CD4-positive, alpha-beta T cell treated with Interferon gamma for 1 hour (primary cell): ENCODE measurements at regions not wholly inside any gene's neighbourhood (a gene's known extent, or its start where the extent isn't known, plus 50 kb on each side); places are given as distances from the start of the nearest gene placed in this dataset.
"Not testable (repeated sequence)": the region's sequence is repeated elsewhere in the genome, so short reads cannot be mapped to it uniquely, and the experiment has no call there.

ENCODE experiments used
- DNase-seq: peaks from one replicate; pipeline ENCODE4 v3.0.0-alpha.2; 2020

DNA sequence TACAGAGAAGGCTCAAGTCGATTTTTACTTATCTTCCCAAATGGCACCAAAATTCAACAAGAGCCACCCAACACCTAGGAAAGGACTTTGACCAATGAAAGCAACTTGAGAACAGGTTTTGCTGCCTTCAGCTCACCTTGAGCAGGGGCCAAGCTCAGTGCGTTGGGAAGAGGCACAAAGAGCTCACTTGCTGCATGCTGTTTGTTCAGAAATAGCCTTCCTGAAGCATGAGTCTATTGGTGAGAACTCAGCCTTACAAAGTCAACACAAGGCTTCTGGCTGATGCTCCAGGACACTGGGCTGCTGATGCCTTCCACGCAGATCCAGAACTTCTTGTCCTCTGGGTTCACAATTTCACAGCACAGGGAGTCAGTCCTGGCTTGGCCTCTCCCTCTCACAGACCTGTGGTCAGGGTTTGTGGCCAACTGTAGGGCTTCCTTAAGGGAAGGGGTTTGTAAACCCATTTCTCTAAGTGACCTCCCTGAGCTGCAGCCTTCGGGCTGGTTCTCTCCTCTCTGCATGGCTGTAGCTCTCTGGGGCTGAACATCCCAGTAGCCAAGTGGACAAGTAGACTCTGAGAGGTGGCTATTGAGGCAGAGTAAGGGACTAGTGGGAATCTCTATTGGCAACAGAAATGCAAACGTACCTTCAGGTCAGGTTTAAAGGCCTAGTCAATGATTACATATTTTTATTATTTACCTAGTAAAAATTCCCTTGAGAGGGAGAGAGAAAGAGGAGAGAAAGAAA is 124.7 kb upstream of the GATA6 start:
- no peak for DNase-seq

DNA sequence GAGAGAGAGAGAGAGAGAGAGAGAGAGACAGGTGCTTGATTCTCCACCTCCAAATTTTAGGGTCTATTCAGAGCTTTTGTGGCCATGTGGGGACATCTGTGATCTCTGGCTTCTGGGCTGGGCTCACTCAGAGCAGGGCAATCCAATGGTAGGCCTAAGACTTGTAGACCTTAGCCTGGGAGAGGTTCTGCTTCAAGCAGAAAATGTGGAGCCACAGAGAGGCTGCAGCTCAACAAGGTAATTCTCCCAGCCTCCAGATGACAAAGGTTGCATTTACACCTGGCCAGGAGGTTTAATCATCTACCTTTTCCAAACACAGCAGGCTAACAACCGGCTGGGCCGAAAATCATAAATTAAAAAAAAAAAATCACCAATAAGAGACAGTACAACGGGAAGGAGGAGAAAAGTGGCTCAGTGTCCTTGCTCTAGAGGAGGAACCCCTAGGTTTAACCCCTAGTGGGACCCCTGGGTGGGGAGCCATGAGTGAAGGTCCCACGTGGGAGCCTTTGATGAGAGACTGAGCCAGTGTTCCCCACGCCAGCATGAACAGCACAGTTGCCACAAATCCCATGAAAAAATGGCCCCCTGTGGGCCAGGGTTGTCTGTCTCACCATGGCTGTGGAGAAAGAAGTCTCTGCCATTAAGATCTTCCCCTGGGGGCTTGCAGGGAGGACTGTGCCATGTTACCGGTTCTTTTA is 124.0 kb upstream of the GATA6 start:
- DNase-seq: no peak

DNA sequence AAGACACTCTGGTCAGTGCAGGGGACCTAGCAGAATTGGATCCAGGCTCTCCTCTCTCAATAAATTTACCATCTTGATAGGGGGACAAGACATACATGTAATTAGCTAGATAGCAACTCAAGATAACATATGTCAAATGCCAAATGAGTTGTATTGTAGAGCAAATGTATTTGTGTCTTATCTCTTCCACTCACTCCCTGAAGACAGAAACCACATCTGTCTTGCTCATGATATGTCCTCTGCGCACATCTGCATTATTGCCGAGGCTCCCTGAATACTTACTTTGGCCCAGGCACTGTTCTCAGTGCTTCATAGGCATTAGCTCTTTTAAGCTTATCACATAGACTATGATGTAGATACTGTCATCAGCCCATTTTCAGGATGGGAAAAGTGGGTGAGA is 122.9 kb upstream of the GATA6 start:
- DNase-seq: no peak

DNA sequence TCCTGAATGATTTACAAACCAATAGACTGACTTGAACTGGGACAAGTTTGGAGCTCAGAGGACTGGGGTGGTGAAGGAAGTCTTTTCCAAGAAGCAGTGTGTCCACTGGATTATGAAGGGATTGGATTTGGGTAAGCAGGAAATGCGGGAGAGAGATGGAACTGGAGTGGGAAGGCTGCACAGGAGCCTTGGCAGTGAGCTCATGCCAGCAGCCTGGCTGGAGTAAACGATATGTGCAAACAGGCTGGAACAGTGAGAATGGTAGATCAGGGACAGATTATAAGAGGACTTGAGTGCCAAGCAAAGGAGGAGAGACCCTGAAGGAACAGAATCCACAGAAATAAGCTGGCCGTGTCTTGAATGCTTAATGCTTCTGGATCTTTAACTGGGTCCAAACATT is 121.9 kb upstream of the GATA6 start:
- no peak for DNase-seq

DNA sequence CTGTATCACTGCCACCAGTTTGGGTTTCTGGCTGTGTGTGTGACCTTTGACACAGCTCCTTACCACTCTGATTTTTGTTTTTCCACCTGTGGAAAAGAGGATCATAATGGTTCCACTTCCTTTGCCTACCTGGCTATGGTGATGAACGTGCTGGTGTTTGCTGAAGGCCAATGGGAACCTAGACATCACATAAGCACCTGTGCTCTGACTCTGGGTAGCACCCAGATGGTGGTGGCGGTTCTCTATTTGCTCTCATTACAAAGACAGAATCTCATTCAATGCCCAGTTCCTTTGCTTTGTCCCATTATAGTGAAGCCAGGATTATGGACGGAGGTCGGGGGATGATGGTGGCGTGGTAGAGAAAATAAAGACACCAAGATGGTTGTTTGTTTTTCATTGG is 121.2 kb upstream of the GATA6 start:
- DNase-seq: no peak

DNA sequence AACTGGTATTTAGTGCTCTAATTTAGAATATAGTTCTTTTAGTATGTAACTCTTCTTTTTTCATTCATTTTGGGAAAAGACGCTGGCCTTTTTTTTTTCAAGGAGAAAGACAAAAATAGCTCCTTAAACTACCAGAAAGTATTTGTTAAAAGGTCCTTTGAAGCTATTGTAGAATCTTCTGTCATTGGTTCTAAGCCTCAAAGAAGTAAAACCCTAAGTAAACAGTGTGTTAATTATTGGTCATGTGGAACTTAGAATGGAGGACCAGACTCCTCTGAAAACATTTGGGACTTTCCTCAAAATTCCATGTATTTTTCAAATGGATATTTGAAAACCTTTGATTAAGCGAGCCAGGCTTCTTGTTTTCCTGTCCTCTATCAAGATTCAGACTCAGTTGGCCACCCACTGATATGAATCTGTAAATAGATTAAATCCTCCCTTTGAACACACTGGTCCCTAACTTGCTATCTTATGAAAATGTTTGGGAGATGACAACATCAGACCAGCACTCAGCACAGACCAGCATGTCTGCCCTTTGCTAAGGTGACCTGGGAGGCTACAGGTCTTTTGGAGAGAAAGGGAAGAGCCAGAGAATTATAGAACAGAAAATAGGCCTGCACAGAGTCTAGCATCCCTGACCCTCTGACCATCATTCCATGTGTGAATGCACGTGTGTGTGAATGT is 120.3 kb upstream of the GATA6 start:
- DNase-seq: no peak

DNA sequence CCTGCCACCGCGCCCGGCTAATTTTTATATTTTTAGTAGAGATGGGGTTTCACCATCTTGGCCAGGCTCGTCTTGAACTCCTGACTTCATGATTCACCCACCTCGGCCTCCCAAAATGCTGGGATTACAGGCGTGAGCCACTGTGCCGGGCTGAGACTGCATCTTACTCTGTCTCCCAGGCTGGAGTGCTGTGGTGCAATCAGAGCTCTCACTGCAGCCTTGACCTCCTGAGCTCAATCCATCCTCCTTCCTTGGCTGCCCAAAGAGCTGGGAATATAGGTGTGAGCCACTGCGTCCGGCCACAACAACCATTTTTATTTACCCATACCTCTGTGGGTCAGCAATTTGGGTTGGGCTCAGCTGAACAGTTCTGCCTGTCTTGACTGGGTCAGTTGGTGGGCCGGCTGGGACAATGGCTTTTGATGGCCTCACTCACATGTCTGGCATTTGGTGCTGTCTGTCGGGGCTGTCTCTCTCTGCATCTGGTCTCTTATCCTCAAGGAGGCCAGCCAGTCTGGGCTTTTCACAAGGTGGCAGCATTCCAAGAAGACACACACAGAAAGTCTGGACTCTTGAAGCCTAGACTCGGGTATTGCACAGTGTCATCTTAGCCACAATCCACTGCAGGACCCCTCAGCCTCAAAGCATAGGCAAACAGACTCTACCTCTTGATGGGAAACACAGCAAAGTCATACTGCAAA is 116.8 kb upstream of the GATA6 start:
- DNase-seq: no peak

DNA sequence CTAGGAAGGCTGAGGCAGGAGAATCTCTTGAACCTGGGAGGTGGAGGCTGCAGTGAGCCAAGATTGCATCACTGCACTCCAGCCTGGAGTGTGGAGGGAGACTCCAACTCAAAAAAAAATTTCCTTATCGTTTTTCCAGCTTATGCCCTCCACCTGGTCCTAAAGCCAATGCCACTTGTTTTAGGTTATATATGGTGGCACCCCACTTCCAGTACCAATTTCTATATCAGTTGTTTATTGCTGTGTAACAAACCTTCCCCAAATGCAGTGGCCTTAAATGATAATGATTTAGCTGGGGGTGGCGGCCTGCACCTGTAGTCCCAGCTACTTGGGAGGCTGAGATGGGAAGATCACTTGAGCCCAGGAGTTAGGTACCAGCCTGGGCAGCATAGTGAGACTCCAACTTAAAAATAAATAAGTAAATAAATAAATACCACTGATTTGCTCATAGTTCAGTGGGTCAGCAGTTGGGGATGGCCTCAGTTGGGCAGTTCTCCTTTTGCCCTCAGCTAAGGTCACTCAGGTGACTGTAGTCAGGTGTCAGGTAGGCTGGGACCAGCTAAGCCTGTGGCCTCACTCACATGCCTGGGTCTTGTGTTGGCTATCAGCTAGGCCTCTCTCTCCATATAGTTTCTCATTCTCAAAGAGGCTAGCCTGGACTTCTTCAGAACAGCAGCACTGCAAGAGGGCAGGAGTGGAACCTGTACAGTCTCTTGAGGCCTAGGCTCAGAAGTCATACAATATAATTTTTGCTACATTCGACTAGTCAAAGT is 113.7 kb upstream of the GATA6 start:
- no peak for DNase-seq

DNA sequence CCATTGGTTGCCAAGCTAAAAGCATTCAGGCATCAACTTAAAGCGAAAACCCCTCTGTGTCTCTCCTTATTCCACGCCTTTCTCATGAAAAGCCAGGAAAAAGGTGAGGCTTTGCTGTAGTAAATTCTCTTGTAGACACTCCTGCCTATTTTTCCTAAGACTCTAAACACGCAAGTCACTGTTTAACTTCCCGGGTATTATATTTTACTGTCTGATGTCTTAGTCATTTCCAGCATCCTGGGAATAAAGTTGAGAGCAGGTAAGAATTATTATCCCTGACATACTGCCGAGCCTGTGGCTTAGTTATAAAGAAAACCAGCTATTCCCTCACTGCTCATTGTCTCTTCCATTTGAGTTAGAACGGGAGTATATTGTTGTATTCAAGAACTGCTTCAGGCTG is 112.4 kb upstream of the GATA6 start:
- no peak for DNase-seq

DNA sequence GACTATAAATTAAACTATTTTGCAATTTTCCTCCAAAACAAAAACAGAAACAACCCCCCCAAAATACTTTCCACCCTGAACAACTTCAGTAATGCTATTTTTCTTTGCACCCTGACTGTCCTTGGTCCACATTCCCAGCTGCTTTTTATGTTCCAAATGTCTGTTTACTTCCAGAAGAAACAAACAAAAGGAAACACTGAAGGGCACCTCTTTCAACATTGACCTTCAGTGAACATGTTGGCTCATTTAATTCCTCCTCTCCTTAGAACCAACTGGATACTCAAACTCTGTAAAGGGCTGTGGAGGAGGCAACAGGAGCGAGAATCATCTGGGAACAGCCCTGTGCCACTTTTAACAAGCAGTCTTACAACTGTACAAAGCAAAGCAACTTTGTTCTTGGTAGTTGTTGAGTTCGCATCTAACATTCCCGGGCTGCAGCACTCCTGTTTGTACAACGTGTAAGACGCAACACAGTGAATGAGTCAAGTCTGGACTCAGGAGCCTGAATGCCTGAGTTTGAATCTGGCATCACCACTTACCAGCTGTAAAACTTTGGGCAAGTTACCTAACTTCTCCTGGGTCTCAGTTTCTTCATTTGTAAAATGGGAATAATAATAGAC is 111.4 kb upstream of the GATA6 start:
- DNase-seq: no peak

DNA sequence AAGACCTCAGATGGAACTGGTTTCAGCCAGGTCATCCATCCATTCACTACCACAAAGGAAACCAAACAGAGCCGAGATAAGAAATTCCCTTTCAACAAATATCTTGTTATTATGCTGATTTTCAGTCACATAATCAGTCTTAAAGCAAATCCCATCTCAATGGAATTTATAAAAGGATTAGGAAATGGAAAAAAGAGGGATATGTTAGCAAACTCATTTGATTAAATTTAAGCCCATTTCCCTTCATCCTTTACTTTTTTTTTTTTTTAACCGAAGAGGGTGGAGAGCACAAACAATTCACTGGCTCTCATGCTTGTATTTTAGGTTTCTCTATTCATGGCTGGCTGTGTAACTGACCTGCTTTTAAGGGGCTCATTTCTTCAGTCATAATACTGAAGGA is 109.0 kb upstream of the GATA6 start:
- no peak for DNase-seq

DNA sequence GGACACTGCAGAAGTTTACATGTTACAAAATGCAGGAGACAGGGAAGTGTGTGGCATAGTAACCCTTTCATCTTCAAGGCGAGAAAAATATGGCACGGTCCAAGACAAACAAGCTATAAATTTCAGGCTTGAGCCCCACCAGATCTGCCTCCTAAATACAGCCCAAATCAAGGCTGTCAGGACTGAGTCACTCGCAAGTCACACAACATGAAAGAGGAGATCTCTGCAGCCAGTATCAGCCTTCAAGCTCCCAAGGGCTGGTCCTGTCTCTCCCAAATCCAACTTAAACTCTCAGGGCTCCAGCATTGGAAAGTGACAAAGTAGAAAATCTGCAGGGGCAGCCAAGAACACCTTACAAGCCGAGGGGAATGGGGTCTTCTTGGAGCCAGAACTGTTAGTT is 106.3 kb upstream of the GATA6 start:
- no peak for DNase-seq

DNA sequence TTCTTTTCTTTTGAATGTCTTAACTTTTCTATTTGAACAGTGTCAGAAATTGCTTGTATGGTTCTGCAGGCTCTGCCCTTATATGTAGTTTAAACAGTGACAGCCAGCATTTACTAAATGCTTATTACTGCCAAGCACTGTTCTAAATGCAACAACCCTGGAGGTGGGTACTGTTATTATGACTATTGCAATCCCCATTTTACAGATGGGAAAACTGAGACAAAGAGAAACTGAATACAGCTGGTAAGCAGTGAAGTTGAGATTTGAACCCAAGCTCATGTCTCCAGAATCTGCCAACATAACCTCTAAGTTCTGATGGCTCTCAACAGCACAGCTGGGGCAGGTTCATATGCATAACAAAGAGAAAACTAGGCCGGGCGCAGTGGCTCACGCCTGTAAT is 105.7 kb upstream of the GATA6 start:
- no peak for DNase-seq

DNA sequence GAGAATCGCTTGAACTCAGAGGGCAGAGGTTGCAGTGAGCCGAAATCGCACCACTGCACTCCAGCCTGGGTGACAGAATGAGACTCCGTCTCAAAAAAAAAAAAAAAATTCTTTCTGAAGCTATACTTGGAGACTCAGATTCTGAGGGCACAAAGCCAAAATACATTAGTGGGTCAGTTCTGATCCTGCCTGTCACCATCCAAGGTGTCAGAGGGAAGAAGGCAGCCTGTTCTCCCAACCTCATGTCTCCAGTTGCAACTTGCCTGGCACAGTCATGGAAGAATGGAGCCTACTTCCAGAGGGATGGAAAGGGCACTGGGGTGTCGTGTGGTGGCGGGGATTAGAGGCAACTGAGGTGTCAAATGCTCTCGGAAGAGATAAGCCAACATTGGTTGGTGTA is 104.8 kb upstream of the GATA6 start:
- no peak for DNase-seq

DNA sequence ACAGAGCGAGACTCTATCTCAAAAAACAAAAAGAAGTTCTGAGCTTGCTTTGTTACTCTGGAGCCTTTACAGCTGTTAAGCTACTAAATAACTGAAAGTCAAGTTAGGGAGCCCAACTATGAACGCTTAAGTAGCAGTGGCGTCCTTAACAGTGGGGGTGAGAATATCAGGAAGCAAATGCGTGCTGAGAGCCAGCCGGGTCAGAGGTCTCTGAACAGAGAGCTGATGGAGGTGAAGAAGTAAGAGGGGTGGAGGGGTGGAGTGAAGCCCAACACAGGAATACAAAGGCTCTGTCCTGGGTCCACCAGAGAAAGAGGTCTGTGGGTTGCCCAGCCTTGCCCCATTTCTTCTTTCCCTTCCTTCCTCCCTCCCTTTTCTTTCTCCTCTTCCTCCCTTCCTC is 104.1 kb upstream of the GATA6 start:
- no peak for DNase-seq

DNA sequence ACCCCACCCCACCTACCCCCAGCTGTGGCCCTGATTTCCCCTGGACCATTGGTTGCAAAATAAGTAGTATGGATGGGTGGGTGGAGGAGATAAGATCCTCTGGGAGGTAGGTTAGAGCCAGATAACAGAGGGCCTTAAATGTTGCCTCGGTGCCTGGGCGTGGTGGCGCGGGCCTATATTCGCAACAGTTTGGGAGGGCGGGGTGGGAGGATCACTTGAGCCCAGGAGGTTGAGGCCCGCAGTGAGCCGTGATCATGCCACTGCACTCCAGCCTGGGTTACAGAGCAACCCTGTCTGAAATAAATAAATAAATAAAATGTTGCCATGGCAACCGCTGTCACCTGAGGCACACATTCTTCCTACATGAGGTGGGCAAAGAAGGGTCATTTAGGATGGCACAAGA is 103.3 kb upstream of the GATA6 start:
- no peak for DNase-seq

DNA sequence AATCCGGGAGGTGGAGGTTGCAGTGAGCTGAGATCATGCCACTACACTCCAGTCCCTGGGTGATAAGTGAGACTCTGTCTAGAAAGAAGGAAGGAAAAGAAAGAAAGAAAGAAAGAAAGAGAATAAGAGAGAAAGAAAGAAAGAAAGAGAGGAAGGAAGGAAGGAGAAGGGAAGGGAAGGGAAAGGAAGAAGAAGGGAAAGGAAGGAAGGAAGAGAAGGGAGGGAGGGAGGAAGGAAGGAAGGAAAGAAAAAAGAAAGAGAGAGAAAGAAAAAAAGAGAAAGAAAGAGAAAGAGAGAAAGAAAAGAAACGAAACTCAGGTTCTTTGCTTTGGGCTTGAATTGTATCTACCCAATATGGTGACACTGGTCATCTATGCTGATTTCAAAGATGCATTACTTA is 102.3 kb upstream of the GATA6 start:
- no peak for DNase-seq

DNA sequence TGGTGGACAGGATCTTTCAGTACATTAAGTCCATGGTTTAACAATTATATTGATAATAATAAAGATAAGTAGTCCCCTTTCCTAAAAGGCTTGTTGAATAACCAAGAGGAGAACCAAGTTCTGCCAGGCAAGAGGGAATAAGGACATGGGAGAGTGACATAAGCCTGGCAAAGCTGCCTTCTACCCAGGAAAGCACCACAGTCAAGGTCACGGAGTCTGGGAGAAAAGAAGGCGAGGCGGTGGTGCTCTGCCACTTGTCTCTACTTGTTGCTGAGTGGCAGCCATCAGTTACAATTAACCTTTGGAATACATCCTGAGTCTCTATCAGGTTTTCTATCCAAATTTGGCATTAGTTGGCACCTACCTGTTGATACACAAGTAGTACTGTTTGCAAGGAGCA is 101.7 kb upstream of the GATA6 start:
- DNase-seq: no peak

DNA sequence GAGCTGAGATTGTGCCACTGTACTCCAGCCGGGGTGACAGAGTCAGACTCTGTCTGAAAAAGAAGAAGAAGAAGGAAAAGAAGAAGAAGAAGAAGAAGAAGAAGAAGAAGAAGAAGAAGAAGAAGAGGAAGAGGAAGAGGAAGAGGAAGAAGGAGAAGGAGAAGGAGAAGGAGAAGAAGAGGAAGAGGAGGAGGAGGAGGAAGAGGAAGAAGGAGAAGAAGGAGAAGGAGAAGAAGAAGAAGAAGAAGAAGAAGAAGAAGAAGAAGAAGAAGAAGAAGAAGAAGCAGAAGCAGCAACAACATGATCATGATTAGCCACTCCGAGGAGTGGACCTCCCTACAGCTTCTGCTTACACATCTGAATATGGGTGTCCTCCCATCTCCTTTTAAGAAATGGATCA is 100.6 kb upstream of the GATA6 start:
- not testable (repeated sequence) for DNase-seq

DNA sequence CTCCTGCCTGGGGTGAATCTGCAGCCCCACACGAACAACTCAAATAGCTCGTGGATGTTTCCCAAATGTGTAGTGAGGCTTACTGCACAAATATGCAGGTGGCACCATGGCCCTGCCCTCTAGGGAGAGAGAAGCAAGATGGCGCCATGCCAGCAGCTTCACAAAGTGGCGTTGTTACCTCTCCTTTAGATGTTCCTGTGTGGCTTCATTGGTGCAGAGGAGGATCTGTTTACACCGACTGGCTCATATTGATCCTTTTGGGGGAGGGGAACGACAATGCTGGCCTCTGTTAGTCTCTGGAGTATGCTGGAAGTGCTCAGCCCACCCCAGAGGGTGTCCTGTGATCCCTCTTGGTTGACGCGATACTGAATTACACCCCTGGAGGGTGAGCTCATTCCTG is 99.5 kb upstream of the GATA6 start:
- no peak for DNase-seq

DNA sequence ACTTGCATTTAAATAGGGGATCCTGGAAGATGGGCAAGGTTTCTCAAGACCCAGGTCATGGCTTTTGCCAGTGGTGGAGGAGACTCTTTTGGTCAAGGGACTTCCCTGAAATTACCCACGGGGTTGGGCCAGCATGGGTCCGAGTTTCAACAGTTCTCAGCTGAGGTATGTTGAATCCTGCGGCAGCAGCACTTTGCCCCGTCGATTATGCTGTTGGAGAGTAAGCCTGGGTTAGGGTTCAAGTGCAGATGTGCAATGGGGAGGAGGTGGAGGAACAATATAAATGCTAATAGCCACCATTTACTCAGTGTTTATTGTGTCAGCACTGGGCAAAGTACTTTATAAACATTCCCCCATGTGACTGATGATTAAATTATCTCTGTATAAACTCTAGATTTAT is 96.0 kb upstream of the GATA6 start:
- no peak for DNase-seq

DNA sequence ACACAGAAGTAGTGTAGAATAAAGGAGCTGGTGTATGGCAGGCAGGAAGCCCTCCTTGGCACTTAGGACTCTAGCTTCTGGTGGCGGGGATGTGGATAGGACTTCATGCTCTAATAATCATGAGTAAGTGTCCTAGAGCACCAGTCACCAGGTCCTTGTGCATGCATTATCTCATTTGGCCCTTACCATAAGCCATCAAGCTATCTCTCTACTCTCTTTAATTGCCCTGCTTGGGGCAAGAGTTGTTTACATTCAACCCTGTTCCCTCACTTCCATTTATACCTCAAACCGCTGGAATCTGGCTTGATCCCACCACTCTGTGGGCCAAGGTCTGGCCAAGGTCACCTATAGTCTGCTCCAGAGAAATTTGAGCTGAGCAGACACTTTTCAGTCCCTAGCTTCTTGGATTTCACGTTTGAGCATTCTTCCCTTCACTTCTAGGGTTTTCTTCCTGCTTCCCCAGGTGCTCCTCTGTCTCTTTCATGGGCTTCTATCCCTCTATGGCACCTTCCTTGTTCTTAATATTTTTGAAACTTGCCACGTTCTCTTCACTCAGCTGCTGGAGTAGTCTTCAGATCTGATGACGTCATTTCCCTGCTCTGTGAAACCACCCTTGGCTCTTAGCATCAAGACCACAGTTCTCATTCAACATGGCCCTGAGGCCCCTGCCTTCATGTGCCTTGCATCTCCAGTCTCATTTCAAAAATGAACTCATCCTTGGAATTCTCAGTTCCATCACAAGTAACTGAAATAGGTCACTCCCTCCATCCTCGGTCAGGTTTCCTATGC is 94.9 kb upstream of the GATA6 start:
- DNase-seq: no peak
